ENCODE measurements at regions not wholly inside any gene's neighbourhood (a gene's known extent, or its start where the extent isn't known, plus 50 kb on each side); places are given as distances from the start of the nearest gene placed in this dataset.

GRCh38 chr9:96126321-96126881, 175.6 kb downstream of the HSD17B3 start:
- Histone ChIP-seq H3K36me3 (ENCODE audit: insufficient read depth) (no peaks in the 10 kb centered on the region), H3K79me2 (ENCODE audit: insufficient read depth, low read depth) (no peaks in the 10 kb centered on the region), H3K4me3 (IDR thresholded peaks at IDR 0.05; ENCODE audit: insufficient read depth, low read depth, low read length) (no peak overlapping the region), H3K4me1 (ENCODE audit: low read depth, poor library complexity, severe bottlenecking) (peaks cover 38% of the 10 kb centered on the region), H3K4me2 (no peak overlapping the region), H4K20me1 (ENCODE audit: insufficient read depth) (no peaks in the 10 kb centered on the region), H2AFZ (ENCODE audit: low read depth) (no peak overlapping the region), H3K9ac (no peak overlapping the region), H3K27ac (no peak overlapping the region), H3K27me3 (ENCODE audit: insufficient read depth, low read depth) (no peaks in the 10 kb centered on the region)
- no peak for TF ChIP-seq CTCF (conservative IDR thresholded peaks at IDR 0.05; ENCODE audit: low read depth, low read length)

GRCh38 chr9:96125624-96126023, 176.4 kb downstream of the HSD17B3 start:
- H3K4me2 ChIP-seq: no peak overlapping the region
- no peak overlapping the region for H3K9ac ChIP-seq
- no peak overlapping the region for H3K27ac ChIP-seq
- no peak for TF ChIP-seq CTCF (conservative IDR thresholded peaks at IDR 0.05; ENCODE audit: low read depth, low read length)
- H3K79me2 ChIP-seq (ENCODE audit: insufficient read depth, low read depth): no peaks in the 10 kb centered on the region
- H3K4me3 ChIP-seq (IDR thresholded peaks at IDR 0.05; ENCODE audit: insufficient read depth, low read depth, low read length): no peak overlapping the region
- no peak overlapping the region for H2AFZ ChIP-seq (ENCODE audit: low read depth)
- no peaks in the 10 kb centered on the region for H3K27me3 ChIP-seq (ENCODE audit: insufficient read depth, low read depth)
- H4K20me1 ChIP-seq (ENCODE audit: insufficient read depth): no peaks in the 10 kb centered on the region
- peaks cover 46% of the 10 kb centered on the region for H3K4me1 ChIP-seq (ENCODE audit: low read depth, poor library complexity, severe bottlenecking)
- H3K36me3 ChIP-seq (ENCODE audit: insufficient read depth): no peaks in the 10 kb centered on the region

- 0 out of 2 replicates have a peak overlapping the region, but pooled peaks have one; percentile 6 for H2AFZ ChIP-seq (ENCODE audit: low read depth)
- no peak overlapping the region for H3K27ac ChIP-seq
- no peak overlapping the region for H3K9ac ChIP-seq
- TF ChIP-seq CTCF (conservative IDR thresholded peaks at IDR 0.05; ENCODE audit: low read depth, low read length): no peak
- no peaks in the 10 kb centered on the region for H3K27me3 ChIP-seq (ENCODE audit: insufficient read depth, low read depth)
- H3K4me3 ChIP-seq (IDR thresholded peaks at IDR 0.05; ENCODE audit: insufficient read depth, low read depth, low read length): no peak overlapping the region
- no peaks in the 10 kb centered on the region for H4K20me1 ChIP-seq (ENCODE audit: insufficient read depth)
- H3K79me2 ChIP-seq (ENCODE audit: insufficient read depth, low read depth): no peaks in the 10 kb centered on the region
- peak overlapping the region; percentile 27; the same call in 1 of the 2 replicates for H3K4me2 ChIP-seq
- H3K36me3 ChIP-seq (ENCODE audit: insufficient read depth): no peaks in the 10 kb centered on the region
- H3K4me1 ChIP-seq (ENCODE audit: low read depth, poor library complexity, severe bottlenecking): peaks cover 52% of the 10 kb centered on the region
Observed at GRCh38 chr9:96122751-96123150, 179.2 kb downstream of the HSD17B3 start.

GRCh38 chr9:96122282-96122681, 179.7 kb downstream of the HSD17B3 start:
- no peaks in the 10 kb centered on the region for H3K36me3 ChIP-seq (ENCODE audit: insufficient read depth)
- H3K9ac ChIP-seq: no peak overlapping the region
- H4K20me1 ChIP-seq (ENCODE audit: insufficient read depth): no peaks in the 10 kb centered on the region
- no peak for TF ChIP-seq CTCF (conservative IDR thresholded peaks at IDR 0.05; ENCODE audit: low read depth, low read length)
- H3K27ac ChIP-seq: no peak overlapping the region
- H3K4me2 ChIP-seq: peak overlapping the region; percentile 27; the same call in 1 of the 2 replicates
- H3K27me3 ChIP-seq (ENCODE audit: insufficient read depth, low read depth): no peaks in the 10 kb centered on the region
- no peaks in the 10 kb centered on the region for H3K79me2 ChIP-seq (ENCODE audit: insufficient read depth, low read depth)
- peaks cover 52% of the 10 kb centered on the region for H3K4me1 ChIP-seq (ENCODE audit: low read depth, poor library complexity, severe bottlenecking)
- no peak overlapping the region for H2AFZ ChIP-seq (ENCODE audit: low read depth)
- H3K4me3 ChIP-seq (IDR thresholded peaks at IDR 0.05; ENCODE audit: insufficient read depth, low read depth, low read length): no peak overlapping the region

Data from KMS-11 (cell line).